ENCODE measurements at regions not wholly inside any gene's neighbourhood (a gene's known extent, or its start where the extent isn't known, plus 50 kb on each side); places are given as distances from the start of the nearest gene placed in this dataset.
"Not testable (repeated sequence)": the region's sequence is repeated elsewhere in the genome, so short reads cannot be mapped to it uniquely, and the experiment has no call there.

DNA sequence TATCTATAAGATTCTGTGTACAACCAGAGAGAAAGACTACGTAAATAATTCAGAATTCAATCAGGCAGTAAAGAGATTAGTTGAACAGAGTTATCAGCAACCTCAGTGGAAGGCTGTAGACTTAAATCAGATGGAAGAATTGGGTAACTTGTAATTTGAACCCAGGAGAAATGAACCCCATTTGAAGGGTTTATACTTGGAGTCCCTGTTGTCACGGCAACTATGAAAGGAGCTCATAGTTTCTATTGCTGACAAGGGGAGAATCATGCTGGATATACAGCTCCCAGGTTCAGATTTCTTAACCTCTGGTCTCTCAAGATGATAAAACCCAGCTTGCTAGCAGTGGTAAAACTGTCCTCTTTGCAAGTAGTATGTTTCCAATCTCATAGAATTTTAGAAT is 54.4 kb upstream of the BMP4 start:
- peak; percentile 51 for DNase-seq (ENCODE audit: low read depth)

DNA sequence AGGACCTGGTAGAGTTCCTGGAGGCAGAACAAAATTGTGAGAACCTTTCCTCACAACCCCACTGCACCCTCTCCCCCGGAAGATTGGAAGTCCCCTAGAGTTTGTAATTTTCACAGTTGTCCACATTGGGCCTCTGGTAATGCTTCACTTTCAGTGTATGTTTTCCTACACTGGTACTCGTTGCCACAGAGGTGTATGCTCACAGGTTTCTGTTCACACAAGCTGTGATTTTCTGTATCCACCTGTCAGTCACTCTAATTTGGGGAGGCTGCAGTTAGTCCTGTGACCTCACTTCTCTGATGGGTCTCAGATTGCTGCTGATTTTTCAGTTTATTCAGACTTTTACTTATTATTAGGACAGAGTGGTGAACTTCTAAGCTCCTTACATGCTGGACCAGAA is 66.4 kb upstream of the BMP4 start:
- no peak for DNase-seq (ENCODE audit: low read depth)

DNA sequence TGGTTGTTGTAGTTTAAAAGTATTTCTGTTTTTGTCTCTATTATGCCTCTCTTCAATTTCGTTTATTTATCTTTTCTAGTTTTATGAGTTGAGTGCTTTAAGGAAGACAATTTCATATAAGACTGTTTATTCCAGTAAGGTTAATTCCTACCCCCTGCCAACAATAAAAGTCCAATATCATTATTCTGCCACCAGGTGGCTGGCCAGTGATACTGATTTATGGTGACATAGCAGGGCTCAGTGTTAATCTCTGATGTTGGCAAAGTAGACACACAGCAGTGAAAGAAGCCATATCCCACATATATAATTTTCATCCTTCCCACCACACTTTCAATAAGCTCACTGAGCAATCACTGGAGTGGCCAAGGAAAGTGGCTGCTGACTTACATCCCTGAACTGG is 69.0 kb upstream of the BMP4 start:
- peak; percentile 57 for DNase-seq (ENCODE audit: low read depth)

DNA sequence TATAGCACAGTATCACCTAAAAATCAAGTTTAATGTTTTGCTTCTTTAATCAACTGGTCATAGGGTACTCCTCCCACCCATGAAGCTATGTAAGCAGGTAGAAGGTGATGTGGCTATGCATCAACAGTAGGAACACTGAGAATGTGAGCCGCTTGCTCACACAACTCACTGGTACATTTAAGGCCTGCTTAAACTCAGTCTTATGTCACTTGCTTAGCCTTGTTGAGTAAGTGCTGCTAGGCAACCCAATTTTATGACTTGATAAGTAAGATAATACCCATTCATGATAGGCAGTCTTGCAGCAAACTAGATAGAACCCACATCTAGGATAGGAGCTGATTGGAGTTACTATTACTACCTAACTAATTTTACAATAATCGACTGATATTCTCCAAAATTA is 70.0 kb upstream of the BMP4 start:
- DNase-seq (ENCODE audit: low read depth) = peak; percentile 53

DNA sequence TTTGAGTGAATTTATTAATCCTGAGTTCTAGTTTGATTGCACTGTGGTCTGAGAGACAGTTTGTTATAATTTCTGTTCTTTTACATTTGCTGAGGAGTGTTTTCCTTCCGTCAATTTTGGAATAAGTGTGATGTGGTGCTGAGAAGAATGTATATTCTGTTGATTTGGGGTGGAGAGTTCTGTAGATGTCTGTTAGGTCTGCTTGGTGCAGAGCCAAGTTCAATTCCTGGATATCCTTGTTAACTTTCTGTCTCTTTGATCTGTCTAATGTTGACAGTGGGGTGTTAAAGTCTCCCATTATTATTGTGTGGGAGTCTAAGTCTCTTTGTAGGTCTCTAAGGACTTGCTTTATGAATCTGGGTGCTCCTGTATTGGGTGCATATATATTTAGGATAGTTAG is 74.4 kb upstream of the BMP4 start:
- not testable (repeated sequence) for DNase-seq (ENCODE audit: low read depth)

DNA sequence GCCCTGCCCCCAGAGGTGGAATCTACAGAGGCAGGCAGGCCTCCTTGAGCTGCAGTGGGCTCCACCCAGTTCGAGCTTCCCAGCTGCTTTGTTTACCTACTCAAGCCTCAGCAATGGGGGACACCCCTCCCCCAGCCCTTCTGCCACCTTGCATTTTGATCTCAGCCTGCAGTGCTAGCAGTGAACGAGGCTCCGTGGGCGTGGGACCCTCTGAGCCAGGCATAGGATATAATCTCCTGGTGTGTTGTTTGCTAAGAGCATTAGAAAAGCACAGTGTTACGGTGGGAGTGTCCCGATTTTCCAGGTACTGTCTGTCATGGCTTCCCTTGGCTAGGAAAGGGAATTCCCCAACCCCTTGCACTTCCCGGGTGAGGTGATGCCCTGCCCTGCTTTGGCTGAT is 76.7 kb upstream of the BMP4 start:
- not testable (repeated sequence) for DNase-seq (ENCODE audit: low read depth)

DNA sequence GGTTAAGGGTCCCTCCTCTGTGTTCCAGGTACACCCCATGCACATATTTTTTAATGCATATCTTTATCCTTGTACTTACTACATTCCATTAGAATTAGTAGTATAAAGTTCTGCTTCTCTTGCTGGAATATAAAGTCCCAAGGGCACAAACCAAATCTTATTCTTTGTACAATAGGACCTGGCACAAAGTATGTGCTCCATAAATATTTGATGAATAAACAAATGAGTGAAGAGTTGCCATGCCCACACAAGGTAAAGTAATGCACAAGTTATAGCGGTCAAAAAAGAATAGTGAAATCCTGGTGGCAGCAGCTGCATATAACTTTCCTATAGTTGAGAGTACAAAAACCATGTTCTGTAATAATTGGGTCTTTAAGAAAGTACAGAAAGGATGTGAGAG is 82.1 kb upstream of the BMP4 start:
- DNase-seq (ENCODE audit: low read depth) = no peak

DNA sequence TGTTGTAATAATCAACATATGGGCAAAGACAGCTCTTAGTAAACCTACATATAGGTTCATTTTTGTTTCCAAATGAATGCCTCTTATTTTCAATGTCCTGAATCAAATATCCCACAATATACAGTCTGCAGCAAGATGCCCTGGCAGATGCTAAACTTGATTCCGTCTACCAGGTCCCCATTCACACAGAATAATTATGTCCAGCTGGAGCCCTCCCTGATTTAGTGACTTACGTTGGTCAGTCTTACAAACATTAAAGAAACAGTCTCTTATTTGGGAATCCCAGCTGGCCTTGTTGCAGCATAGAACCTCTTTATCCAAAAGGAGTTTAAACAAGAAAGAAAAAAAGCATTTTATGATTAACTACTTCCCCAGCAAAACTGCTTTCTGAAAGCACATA is 82.7 kb upstream of the BMP4 start:
- no peak for DNase-seq (ENCODE audit: low read depth)

DNA sequence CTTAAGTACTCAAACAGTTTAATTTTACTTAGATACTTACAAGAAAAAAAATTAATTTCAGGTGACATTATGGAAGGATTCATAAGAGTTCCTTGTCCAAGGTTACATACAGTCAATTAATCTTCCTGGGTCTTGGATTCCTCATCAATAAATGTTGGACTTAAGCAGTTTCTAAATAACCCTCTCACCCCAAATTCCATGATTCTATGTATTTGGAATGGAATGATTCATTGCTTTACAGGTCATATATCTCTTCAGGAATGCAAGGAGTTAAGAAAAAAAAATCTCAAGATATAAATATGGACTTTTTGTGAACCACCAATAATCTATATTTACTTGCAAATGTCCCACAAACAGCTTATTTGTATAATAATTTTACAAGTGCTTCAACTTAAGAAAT is 84.2 kb upstream of the BMP4 start:
- DNase-seq (ENCODE audit: low read depth) = peak; percentile 11

DNA sequence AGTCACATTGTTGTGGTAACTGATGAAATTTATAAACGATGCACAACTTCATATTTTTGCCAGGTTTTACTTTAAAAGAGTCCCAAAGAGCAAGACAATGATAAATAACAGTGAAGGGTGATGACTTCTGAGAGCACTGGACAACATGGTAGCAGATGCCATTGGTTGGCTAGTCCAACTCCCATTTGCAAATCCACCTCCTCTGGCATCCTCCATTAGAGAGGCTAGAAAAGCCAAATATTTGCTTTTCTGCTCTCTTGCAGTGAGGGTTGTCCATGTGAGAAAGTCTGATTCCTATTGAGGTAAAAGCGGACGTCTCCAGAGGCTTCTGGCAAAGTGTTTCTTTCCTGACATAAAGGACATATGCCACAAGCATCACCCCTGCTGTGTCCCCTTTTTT is 89.6 kb upstream of the BMP4 start:
- no peak for DNase-seq (ENCODE audit: low read depth)

DNA sequence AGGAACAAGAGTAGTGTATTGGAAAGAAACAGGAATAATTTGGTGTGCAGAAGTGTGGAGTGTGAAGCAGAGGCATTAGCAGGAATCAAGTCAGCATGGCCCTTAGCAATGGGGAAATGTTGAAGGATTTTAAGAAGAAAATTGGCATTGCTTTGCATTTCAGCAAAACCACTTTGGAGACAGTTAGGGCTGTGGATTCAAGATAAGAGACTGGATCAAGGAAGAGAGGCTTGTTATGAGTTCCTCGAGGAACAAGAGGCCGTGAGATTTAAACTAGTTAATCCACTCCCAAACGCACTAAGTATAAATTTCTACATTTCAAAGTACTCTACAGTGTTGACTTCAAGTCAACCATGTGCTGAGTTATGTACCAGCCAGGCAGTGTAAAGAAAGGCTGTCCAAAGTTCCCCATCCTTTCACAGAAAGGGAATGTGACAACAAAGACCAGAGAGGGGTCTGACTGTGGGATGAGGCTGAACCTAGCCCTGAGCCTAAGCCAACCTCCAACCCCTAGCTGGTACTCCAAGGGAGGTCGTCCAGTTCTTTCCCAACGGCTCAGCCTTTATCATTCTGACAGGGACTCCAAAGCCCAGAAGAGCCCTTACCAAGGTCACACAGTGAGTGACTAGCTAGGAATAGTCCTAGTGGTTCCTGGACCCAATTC is 91.2 kb upstream of the BMP4 start:
- DNase-seq (ENCODE audit: low read depth) = no peak

DNA sequence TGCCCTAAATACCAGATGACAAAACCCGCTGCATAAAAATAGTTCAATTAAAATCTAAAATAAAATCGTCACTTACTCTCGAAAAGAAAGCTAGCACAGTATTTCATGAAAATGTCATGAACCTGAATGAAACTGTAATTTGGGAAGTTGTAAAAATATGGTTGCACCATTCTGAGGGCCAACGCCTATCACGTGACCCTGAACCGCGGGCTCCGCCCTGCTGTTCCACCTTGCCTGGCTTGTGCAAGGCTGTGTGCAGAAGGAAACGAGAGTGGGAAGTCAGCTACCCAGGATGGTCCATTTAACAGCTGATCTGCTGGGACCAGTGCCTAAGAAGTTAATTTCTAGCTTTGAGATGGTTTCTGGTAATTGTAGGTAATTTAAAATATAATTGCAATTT is 91.7 kb upstream of the BMP4 start:
- DNase-seq (ENCODE audit: low read depth) = no peak

DNA sequence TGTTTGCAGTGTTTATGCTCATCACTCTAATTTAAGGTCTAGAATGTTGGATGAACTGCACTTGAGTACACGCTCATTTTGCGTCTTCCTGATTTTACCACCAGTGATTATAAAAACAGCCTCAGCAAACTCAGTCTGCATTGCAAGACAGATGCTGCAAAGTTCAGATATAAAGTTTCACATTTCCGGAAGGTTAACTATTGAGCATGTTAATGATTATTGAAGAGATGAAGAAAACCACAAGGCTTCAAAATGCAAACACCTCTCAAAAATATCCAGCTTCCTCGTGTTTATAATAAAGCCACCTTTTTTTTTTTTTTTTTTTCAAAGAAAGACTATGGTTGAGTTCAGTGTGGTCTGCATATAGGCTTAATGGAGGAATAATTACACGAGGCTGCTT is 92.1 kb upstream of the BMP4 start:
- no peak for DNase-seq (ENCODE audit: low read depth)

DNA sequence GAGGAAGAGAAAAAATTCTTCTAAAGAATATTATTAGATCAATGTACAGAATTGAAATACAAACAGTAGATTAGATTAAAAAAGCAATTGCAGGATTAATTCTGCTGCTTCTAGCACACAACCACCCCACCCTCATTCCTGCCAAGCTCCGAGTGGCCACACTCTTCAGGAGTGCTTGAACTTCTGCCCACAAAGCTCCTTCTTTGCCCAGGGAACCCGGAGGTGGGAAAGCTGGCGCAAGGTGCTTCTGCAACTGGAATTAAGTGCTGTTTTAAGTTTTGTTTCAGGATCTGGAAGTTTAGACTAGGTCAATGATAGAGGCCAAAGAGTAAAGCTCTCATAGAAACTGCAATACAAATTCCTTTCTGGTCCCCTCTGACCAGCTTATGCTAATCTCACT is 94.1 kb upstream of the BMP4 start:
- no peak for DNase-seq (ENCODE audit: low read depth)

DNA sequence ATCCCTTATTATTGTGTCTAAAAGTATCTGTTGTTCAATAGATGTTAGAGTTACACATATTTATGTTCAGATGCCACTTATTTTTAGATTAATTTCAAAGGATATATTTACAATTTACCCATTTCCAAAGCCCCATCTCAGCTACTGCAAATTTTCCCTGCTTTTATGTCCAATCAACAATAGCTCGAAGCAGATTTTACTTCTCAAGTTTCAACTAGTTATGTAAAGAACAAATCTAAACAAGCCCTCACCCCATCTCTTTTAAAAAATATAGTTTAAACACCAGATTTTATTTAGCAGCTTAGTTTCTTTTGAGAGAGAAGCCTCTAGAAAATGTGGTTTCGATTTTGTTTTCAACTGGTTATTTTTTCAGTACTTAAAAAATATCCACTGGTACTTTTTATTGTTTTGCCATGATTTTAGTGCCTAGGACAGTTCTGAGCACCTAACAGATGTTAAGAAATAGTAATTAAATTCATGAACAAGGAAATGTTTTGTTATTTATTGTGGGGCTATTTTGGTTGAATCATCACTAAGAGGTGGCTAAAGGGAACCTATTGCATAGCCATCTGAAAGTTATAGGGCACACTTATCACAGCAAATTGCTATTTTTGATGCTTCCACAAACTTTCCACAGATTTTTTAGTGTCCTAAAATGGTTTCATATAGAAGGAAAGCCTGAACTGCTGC is 96.2 kb upstream of the BMP4 start:
- no peak for DNase-seq (ENCODE audit: low read depth)

DNA sequence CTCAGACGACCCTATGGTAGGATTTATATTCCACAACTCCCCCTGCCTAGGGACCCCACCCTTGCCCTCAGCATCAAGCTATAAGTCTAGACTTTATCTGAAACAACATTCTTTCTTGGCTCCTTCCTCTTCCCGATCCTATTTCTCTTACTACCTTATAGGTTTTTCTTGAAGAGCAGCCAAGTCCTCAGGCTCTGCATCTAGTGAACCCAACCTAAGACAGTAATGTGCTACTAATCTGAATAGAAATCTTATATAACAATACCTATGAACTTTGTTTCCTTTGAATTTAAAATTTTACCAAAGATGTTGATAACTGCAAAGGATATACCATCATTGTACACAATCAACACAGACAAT is 96.7 kb upstream of the BMP4 start:
- no peak for DNase-seq (ENCODE audit: low read depth)

DNA sequence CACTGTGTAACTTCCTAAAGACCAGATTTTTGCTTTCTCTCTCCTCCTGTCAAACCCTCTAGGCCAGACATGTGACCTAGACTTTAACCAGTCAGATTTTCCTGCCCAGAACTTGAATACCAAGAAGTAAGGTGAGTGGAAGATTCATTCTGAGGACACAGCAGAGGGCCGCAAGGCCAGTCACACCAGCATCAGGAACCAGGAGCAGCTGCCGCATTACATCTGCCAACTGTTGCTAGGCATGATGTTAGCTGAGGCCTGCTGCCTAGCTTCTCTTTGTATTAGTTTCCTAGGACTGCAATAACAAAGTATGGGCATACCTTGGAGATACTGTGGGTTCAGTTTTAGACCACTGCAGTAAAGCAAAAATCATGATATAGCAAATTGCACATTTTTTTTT is 101.9 kb upstream of the BMP4 start:
- no peak for DNase-seq (ENCODE audit: low read depth)

DNA sequence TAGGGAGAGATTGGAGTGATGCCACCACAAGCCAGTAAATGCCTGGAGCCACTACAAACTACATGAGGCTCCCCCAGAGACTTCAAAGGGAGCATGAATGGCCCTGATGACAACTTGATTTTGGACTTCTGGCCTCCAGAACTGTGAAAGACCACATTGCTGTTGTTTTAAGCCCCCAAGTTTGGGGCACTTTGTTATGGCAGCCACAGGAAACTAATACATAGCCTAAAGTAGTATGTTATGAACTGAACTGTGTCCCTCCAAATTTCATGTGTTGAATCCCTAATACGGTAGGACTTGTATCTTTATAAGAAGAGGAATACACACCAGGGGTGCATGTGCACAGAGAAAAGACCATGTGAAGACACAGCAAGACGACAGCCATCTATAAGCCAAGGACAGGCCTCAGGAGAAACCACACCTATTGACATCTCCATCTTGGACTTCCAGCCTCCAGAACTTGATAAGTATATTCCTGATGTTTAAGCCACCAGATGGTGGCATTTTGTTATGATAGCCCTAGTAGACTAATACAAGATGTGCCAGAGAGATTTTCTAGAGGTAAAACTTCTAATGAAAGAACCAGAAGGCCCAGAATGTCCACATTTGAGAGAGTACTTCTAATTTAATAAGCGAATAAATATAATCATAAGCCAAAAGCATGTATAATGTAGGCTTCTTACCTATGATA is 127.1 kb upstream of the BMP4 start:
- peak; percentile 24 for DNase-seq (ENCODE audit: low read depth)

DNA sequence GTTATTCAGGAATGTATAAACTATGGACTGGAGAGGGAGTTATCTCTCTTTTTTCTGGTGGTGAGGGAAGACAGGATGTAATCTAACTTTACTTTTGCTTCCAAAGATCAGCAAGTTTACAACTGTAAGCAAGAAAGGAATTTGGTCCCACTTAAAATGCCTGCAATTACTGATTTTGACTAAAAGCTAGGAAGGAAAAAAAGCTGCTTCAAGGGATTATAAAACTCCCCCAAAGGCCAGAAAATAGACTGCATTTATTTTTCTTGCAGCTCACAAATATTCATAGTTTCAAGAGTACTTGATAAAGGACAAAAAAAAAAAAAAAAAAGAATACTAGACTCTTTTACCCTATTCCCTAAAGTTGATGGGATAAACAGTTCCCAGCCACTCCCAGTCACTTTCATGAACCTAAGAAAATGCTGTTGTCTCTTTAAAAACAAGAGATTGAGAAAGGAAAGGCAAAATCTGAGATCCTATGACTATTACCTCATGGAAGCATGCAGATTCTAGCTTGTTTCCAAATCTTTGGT is 128.7 kb upstream of the BMP4 start:
- DNase-seq (ENCODE audit: low read depth) = peak; percentile 7

DNA sequence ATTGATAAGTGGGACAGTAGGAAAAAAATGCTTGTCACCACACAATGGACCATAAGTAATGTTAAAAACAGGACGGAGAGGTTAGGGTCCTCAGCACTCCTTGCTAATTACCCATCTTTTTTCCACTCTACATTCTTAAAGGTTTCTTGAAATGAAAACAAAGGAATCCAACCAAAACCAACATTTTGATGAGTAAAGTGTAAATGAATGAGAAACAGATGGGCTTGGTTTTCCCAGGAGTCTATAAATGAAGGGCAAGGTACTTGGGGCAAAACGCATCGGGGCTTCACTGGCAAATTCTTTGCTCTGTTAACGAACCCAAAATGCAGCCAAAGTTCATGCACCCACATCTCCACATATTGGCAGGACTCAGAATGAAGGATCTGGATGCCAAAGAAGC is 129.2 kb upstream of the BMP4 start:
- peak; percentile 43 for DNase-seq (ENCODE audit: low read depth)

DNA sequence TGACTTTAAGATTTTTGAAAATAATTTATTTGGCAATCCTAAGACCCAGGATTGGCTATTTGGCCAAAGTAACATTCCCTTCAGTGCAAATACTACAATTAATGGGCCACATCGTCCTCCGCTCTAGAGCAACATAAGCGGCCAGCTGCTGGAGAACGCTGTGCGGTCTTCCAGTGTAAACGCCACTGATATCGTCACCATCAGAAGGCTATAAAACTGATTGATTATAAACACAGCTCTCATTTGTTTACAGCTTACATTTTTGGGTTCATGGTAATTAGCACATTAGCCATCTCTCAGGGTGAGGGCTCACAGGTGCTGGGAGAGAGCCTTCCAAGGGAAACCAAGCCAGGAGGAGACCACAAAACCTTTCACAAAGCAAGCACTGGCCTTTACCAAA is 130.1 kb upstream of the BMP4 start:
- DNase-seq (ENCODE audit: low read depth) = peak; percentile 14

DNA sequence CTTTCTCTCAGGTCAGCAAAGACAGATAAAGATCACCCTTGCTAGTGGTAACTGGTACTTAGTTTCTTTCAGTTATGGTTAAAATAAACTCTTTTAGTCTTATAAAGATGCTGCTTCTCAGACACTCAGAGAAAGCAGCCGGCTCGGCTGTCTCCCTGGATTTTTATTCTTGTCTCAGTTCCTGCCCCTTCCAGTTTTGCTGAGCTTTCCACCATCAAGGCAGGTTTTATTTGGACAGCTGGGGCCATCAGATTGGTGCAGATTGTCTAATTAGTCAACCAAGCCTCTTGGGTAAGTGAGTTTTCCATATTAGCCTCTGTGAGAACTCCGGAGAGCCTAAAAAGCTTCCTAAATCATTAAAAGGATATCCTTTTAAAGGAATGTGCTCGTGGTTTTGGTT is 130.8 kb upstream of the BMP4 start:
- DNase-seq (ENCODE audit: low read depth) = no peak

DNA sequence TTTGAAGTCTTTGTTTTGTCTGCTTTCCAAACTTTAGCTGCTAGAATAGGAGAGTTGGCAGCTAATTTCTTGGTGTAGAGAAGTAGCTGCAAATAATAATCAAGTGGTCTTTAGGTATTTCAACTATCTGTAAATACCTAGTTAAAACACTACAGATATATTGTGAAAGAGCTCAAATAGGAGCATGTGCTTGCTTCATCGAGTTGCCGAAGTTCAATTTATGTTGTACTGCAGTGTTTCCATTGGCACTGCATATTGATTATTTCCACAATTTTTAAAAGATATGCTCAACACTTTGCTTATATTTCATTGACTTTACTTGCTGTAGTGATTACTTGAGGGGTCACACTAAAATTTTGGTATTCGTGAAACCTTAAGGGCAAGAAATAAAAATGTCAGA is 131.6 kb upstream of the BMP4 start:
- no peak for DNase-seq (ENCODE audit: low read depth)

Data from M059J (cell line).